GM19240 (cell line): ENCODE measurements at regions not wholly inside any gene's neighbourhood (a gene's known extent, or its start where the extent isn't known, plus 50 kb on each side); places are given as distances from the start of the nearest gene placed in this dataset.

ENCODE experiments used
- DNase-seq: peaks from one replicate; pipeline ENCODE4 v3.0.0; 2011; ENCODE audit warnings: low spot score; ENCODE audit not compliant: insufficient read length

DNA sequence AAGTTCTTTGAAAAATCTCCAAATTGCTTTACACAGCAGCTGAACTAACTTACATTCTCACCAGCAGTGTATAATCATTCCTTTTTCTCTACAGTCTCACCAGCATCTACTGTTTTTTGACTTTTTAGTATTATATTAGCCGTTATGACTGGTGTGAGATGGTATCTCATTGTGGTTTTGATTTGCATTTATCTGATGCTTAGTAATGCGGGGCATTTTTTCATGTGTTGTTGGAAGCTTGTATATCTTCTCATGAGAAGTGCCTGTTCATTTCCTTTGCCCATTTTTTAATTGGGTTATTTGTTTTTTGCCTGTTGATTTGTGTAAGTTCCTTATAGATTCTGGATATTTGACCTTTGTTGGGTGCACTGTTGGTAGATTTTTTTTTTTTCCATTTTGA is 931.7 kb downstream of the CENPC start:
- DNase-seq: no peak

DNA sequence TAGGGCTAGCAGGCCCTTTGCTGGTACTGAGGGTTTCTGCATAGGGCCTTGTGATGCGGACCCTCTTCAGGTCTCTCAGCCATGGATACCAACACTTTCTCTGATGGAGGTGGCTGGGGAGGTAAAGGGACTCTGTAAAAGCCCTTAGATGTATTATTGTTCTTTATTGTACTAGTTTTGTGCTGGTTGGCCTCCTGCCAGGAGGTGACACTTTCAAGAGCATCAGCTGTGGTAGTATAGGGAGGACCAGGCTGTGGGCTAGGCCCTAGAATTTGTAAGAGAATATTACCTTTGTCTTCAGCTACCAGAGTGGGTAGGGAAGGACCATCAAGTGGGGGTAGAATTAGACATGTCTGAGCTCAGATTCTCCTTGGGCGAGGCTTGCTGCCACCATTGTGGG is 936.3 kb downstream of the CENPC start:
- no peak for DNase-seq

DNA sequence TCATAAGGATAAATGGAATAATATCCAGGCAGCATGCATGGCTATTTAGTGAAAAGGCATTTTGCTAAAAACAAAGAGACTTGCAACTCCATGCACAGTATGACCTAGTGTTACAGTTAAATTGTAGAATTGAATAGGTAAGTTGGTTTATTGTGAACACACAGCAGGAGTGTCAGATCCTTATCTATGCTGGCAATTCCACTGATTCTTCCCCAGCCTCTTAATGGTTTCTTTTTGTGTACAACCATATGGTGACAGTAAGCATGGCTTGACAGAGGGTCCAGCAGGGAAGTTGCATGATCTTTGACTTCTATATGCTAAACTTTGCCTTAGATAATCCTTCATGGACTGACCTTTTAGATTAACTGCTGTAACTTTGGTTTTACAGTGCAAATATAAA is 936.6 kb upstream of the EPHA5 start:
- DNase-seq: no peak

DNA sequence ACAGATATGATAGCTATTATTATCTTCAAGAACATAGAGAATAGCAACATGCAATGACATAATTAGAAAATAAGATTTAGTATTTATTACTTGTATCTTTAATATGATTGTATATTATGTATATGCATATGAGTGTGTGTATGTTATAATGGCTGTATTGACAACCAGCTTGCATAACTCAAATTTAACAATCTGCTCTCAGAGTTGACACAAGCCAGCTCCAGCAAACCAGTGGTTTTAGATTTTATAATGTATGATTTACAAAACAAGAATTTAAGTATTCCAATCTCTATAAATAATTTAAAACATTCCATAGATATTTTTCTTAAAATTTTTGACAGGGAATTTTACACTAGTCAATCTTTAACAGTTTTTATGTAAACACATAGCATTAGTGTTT is 935.9 kb upstream of the EPHA5 start:
- DNase-seq: no peak

DNA sequence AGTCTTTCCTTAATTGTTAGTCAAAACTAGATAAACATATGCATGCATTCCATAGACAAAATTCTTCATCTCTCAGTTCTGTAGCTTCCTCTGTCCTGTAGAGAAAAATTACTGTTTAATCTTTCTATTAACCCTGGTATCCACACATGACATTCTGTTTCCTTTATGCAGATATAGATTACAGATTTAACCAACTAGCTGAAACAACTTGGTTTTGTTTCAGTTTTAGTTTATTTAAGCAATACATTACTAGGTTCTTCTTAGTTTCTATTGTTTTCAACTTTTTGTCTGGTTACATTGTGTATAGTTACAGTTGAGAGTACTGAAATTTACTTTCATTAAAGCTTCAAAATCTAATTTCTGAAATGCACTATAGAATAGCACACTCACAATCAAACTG is 933.9 kb upstream of the EPHA5 start:
- DNase-seq: no peak

DNA sequence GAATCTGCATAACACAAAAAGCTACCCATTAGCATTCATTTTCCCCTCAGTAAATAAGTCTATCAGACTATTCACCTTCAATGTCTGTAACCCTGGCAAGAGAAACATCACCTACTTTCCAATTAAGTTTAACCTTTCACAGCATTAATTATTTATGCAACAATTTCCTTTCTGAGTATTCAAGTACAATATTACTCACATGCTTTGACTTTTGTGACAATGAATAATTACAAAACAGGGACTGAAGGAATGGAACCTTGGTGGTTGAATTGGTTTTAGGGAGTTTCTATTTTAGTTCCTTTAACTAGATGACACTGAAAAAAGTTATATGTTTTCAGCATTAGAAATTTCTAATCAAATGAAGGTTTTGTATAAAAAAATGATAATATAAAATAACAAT is 932.3 kb upstream of the EPHA5 start:
- DNase-seq: no peak

DNA sequence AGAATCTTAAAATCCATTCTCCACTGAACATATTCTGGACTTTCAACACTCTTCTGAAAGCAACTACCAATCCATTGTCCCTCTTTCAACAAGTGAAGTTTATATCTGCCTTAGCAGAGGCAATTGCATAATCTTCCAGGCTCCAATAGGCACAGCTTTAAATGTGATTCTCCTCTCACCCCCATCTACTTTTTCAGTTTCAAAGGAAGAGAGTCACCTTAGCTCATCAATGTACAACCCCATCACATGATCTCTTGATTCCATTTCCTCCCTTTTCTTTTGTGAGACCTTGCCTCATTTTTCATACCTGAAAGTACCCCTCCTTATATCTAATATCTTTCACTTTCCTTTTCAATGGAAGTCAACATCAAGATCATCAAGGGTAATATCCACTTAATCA is 921.7 kb upstream of the EPHA5 start:
- no peak for DNase-seq

DNA sequence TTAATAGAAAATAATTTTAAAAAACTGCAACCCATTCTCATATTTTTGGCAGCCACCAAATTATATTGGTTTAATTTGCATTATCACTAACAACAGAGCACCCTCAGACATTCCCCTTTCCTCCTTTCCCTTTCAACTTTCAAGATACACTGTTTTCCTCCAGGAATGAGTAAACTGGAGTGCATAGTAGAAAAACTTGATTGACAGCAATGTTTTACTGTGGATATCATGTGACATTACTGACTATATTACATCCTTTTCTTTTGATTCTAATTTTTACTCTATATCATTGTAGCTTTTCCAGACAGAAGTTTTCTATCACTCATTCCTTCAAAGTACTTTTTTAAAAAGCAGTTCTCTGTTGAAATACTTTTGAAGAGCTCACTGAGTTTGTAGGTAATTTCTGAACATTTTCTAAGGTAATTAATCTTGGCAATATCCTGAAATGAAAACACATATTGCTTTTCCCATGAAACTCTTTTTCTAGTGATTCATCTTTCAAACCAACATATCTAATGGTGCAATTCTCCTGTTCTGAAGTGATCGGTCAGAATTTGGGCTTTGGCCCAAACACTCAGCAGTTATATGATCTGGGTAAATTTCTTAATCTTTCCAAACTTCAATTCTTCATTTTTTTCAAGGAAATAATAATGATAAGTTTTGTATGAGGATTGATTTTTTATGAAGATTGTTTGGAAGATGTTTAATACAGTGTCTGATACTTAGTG is 920.4 kb upstream of the EPHA5 start:
- no peak for DNase-seq

DNA sequence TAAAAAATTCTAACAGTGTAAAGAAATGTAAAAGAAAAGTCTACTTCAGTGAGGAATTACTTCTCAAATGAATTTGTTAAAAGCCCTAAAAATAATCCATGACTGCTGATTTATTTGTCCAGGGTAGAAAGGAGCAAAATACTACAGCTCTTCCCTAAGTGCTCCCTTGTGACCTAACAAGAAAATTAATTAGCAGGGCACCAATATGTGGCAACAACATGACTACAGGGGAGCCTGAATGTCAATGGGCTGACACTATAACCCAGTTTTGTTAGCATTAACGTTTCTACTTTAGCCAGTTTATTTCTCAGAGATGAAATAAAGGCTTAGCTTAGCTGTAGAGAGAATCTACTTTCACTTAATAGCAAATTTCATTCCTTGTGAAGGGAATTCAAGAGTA is 918.9 kb upstream of the EPHA5 start:
- DNase-seq: no peak

DNA sequence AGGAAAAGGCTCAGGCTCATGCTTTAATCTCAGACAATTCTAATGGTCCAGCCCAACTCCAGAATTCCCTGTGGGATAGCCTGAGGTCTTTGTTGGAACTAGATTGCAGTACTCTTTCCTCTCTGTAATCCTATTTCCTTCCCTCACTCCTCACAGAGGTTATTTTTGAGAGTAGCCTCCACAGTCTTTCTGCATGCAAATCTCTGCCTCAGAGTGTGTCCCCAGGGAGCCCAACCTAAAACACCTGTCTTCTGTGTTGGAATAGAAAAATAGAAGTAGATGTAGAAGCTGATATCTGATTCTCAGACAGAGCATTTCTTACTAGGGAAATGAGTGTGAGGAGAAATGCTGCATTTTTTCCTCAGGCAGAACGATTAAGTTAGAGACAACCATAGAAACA is 915.5 kb upstream of the EPHA5 start:
- no peak for DNase-seq

DNA sequence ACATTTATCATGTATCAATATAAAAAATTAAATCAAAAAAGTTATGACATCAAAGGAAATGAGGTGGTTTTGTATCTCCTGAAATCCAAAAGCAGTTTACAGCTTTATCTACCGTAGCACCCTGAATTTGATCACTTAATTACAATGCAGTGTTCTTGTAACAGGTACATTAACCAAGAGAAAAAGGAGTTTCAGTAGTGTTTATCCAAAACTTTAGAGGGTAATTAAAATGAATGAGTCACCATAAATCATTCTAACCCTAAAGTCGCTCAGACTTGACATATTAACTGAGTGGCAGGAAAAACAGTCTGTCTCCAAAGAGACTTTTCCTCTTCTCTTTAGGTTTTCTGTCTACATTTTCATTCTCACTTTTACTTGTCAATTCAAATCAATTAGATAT is 907.6 kb upstream of the EPHA5 start:
- no peak for DNase-seq

DNA sequence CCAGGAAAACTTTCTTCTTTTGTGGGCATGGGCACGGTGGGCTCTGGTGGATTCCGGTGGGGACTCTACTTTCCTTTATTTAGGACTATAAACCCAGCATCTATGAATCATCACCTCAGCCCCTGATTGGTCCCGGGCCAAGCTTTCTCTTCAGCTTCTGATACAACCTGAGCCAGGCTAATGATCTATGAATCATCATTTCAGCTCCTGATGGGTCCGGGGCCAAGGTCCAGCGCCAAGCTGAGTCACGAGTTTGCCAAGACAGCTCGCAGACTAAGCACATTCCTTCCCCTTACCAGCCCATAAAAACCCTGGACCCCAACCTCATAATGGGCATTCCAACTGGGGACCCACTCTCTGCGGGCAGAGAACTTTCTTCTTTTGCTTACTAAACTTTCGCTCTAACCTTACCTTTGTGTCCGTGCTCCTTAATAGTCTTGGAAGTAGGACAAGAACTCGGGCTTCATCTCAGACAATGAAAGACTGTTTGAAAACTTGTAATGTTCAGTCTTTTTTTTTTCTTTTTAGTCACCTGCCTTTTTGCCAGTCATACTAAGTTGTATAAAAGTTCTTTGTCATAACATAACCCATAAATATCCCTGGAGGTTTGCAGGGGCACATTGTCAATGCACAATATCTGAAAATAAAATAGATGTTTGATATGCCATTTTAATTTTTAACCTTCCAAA is 904.9 kb upstream of the EPHA5 start:
- no peak for DNase-seq

DNA sequence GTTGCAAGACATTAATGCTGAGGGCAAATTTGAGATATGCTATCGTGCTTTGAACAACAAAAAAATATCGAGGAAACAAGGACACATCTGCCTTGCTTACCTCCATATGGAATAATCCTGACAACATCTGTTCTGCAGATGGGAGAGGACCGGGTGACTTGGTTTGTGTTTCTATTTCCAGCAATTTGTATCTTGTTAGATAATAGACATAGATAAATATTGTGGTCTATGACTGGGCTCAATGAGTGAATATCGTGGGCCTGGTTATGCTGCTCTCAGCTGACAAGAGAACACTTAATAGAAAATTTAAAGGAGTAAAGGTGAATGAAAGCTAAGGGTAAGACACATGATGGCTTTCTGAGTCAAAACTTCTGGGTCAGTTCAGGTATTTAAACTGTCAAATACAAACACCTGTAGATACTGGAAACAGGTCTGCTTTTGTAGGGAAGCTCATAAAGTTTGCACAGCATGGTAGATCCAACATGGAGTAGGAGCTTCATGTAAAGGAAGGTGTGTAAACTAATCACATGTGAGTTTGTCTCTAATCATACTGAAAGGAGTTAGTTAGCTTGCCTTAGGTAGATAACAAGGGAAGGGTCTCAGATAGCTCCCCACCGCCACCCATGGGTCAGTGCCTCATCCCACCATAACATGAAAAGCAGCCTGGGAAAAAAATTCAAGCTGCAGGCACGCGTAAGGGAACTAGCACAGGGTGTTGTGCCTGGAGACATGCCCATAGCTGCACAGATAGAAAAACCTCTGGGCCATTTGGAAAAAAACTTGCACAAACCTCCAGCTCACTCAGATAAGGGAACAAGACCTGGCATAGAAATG is 904.1 kb upstream of the EPHA5 start:
- no peak for DNase-seq

DNA sequence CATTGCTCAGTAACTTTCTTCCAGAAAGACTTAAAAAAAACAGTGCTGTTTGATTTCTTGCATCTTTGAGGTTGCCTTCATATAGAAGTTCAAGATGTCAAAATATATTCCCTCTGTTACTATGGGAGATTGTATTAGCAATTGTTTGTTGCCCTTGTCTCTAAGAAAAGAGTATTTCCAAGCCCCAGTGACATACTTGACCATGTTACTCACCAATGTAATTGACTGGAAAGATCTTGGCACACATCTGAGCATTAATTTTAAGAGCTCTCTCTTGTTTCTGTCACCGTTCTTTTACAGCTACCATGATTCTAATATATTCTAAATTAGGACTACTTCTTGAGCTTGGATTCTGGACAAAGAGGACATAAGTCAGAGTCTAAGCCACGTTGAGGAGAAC is 902.7 kb upstream of the EPHA5 start:
- no peak for DNase-seq

DNA sequence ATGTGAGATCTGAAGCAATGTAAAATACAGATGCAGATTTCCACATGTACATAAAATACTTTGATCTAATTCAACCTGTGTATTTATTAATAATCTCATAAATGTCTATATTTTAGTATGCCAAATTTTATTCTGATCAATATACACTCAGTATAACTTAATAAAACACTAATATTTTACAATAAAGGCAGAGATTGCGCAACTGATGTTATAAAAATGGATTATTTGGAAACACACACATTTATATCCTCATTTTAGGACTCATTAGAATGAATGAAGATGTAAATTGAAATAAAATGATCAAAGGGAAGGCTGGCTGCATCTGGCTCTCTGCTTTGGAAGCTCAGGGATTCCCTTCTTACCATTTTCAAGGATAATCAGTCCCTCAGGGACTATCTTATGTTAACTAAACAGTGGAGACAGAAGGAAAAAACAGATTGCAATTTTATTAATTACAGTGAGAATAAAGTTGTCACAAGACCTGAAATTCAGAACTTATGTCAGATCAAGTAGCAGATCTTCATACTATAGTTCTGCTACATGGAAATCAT is 900.9 kb upstream of the EPHA5 start:
- DNase-seq: no peak

DNA sequence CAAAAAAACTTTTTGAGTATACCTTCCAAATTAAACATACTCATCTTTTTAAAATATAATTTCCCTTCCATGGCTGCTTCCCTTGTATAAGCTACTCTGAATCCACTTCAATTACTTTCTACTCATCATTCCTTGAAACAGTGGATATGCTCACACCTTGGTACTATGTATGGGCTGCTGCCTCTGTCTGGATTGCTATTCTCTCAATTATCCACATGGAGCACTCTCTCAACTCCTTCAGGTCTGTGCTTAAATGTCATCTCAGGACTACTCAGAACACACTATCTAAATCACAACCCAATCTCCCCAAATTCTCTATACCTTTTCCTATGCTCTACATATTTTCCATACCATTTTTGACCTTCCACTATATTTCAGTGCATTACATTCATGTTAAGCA is 898.9 kb upstream of the EPHA5 start:
- no peak for DNase-seq

DNA sequence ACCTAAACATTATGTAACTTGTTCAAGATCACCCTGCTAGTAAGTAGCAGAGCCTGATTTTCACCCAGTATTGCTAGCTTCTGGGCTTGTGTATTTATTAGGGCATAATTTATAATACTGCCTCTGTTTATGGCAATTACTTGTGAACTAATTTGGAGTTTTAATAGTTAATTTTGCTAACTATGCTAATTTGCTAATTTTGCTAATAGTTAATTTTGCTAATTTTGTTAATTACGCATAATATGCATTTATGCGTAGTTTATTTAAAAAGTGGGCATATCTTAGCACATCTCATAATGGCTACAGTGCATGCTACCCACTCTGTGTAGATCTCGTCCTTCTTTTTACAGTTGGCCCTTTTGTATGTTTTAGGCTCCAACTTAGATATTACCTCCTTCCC is 898.1 kb upstream of the EPHA5 start:
- no peak for DNase-seq

DNA sequence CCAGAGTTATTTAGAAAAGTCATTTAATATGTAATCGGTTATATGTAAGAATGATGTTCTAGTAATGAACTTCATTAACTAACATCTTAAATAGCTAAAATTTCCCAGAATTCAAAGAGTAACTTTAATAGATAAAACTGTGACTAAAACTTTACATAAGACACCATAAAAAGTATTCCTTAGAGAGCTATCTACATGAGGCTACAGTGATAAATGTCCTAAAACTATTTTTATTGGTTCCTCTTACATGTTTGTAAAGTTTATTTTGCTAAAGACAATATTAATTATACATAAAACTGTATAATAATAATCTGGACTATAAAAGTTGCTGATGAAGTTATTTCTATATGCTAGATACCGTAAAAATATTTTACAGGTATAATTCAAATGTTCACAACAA is 897.7 kb upstream of the EPHA5 start:
- no peak for DNase-seq

DNA sequence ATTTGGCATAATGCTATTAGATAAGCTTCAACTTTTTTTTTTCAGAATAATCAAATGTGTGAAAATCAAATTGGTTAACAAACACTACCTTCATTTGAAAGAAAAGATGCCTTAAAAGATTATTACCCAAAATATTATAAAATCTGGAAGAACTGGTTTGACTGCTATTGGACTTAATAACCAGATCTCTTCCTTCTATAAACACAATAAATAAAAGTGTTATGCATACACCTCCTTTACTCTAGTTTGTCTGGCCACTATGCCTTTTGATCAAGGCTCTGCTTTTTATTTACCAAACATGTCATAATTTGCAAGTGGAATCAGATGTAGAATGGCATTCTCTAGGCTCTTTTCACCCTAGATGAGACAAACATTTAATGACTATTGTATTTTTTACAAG is 897.3 kb upstream of the EPHA5 start:
- no peak for DNase-seq

DNA sequence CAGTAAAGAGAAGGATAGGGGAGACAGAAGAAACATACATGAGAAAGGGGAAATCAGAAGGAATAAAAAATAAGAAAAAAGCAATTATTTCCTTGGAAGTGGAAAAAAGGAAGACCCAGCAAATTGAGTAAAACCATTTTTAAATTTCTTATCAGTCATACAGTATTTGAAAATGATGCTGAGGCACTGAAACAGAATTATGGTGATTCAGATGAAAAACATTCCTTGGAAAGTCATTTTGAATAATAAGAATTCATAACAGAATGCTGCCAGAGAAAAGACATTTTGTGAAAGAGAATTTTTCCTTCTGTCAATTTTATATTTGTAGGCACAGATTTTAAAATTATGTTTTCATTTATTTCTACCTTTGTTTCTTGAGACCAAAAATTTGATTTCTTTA is 895.5 kb upstream of the EPHA5 start:
- DNase-seq: no peak

DNA sequence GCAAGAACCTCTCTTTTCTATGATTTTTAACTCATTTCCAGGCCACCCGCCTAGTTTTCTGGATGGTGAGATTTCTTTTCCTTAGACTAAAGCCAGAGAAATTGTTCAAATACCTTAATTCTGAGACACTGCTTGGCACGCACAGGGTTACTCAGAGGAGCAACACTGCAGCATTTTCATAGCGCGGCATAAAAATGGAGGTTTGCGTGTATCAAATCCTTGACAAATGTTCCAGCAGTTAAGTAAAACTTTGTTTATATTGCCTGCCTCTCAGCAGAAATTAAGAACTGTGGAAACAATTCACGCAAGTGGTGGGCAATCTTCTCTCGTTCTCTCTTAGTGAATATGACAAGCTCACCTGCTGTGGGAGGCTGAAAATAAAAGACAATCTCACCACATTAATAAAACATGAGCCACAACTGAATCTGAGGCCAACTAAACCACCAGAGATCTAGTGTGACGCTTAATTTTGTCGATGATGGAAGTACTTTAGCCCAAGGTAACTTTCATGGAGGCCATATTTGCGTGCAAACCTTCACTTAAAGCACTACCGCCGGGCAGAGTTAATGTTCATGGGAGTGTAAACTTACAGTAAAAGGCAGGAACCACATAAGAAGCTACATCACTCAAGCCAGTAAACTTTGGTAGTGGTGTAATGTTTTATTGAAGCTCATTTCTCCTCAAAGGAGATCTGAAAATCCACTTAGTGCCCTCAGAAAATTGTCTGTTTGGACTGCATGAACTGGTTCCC is 894.8 kb upstream of the EPHA5 start:
- DNase-seq: no peak
